IMR-90 (cell line): ENCODE measurements at regions not wholly inside any gene's neighbourhood (a gene's known extent, or its start where the extent isn't known, plus 50 kb on each side); places are given as distances from the start of the nearest gene placed in this dataset.
A peak's percentile ranks its signal among the peaks of the same experiment; 100 is the strongest.

Experiments
- ATAC-seq: fragments of 200-7000 bp; cut with Tn5 transposase; 2 replicates; pipeline ENCODE4 v1.9.1; 2020; ENCODE audit warnings: low read depth, mild to moderate bottlenecking, moderate library complexity
- BruUV-seq: library from RNA; stranded (reverse); fragments of 400-500 nt; replicated peaks from 2 replicates; lab custom pipeline; 2021; lab: Mats Ljungman, UMichigan
- CTCF ChIA-PET: fragments of 300-600 bp; formaldehyde crosslinking; extraction: SDS; loops from one replicate; lab custom pipeline; 2021; ENCODE audit warnings: antibody characterized with exemption; lab: Yijun Ruan, JAX
- POLR2A ChIA-PET: fragments of 300-600 bp; sonication (Branson Sonifier 250); formaldehyde crosslinking; loops from one replicate; lab custom pipeline; 2022; ENCODE audit warnings: antibody characterized with exemption; ENCODE audit not compliant: unreplicated experiment; lab: Charles Lee
- DNase-seq: peaks from one replicate; pipeline ENCODE4 v3.0.0; 2013
- H2AFZ ChIP-seq: replicated peaks from 2 replicates; pipeline ENCODE3; 2013; ENCODE audit warnings: low read length, mild to moderate bottlenecking; ENCODE audit not compliant: poor library complexity
- H2AK5ac ChIP-seq: 2 replicates; pipeline ENCODE4 v1.6.1; 2013; ENCODE audit warnings: low read depth, low read length, inconsistent platforms
- H2AK9ac ChIP-seq: replicated peaks from 2 replicates; pipeline ENCODE3; 2013; ENCODE audit warnings: mild to moderate bottlenecking, low read depth, low read length, moderate library complexity; ENCODE audit not compliant: poor library complexity
- H2BK120ac ChIP-seq: 2 replicates; pipeline ENCODE4 v1.6.1; 2013; ENCODE audit warnings: low read depth, low read length, inconsistent platforms
- H2BK15ac ChIP-seq: 3 replicates; pipeline ENCODE4 v1.6.1; 2013; ENCODE audit warnings: low read depth, low read length, inconsistent platforms
- H2BK20ac ChIP-seq: 2 replicates; pipeline ENCODE4 v1.6.1; 2013; ENCODE audit warnings: low read depth, mild to moderate bottlenecking, inconsistent platforms, low read length, moderate library complexity
- H2BK5ac ChIP-seq: 2 replicates; pipeline ENCODE4 v1.6.1; 2013; ENCODE audit warnings: mild to moderate bottlenecking, low read depth, low read length, inconsistent platforms; ENCODE audit not compliant: poor library complexity, severe bottlenecking
- H3K14ac ChIP-seq: replicated peaks from 2 replicates; pipeline ENCODE4 v1.6.1; 2013; ENCODE audit warnings: low read depth, low read length, inconsistent platforms
- H3K18ac ChIP-seq: 2 replicates; pipeline ENCODE4 v1.6.1; 2013; ENCODE audit warnings: low read depth, low read length, control low read depth
- H3K23ac ChIP-seq: 2 replicates; pipeline ENCODE4 v1.6.1; 2013; ENCODE audit warnings: low read depth, low read length, inconsistent platforms
- H3K27ac ChIP-seq: 2 replicates; pipeline ENCODE4 v1.5.1; 2013; ENCODE audit warnings: mild to moderate bottlenecking, control low read depth, low read length; ENCODE audit not compliant: insufficient read depth
- H3K27me3 ChIP-seq: 2 replicates; pipeline ENCODE4 v1.6.1; 2013; ENCODE audit warnings: low read length; ENCODE audit not compliant: control insufficient read depth, insufficient read depth
- H3K36me3 ChIP-seq: 2 replicates; pipeline ENCODE4 v1.6.1; 2013; ENCODE audit warnings: low read length, mixed read lengths; ENCODE audit not compliant: control insufficient read depth, insufficient read depth
- H3K4ac ChIP-seq: 2 replicates; pipeline ENCODE4 v1.6.1; 2013; ENCODE audit warnings: low read depth, low read length, inconsistent platforms
- H3K4me1 ChIP-seq: 2 replicates; pipeline ENCODE4 v1.6.1; 2013; ENCODE audit warnings: low read length, mixed read lengths; ENCODE audit not compliant: control insufficient read depth, insufficient read depth
- H3K4me2 ChIP-seq: 2 replicates; pipeline ENCODE4 v1.6.1; 2013; ENCODE audit warnings: low read depth, mild to moderate bottlenecking, control low read depth, low read length, moderate library complexity
- H3K4me3 ChIP-seq: 2 replicates; pipeline ENCODE4 v1.5.1; 2013; ENCODE audit warnings: low read depth, mild to moderate bottlenecking, control low read depth, low read length, moderate library complexity; ENCODE audit not compliant: insufficient read depth
- H3K56ac ChIP-seq: 2 replicates; pipeline ENCODE4 v1.6.1; 2013; ENCODE audit warnings: low read length, inconsistent platforms; ENCODE audit not compliant: insufficient read depth; ENCODE audit errors: extremely low read depth
- H3K79me1 ChIP-seq, 2 experiments: 2 replicates each; pipeline ENCODE4 v1.6.1; 2013; ENCODE audit warnings: low read length in 2 of 2, inconsistent platforms in 1 of 2, low read depth in 1 of 2
- H3K9ac ChIP-seq: 2 replicates; pipeline ENCODE4 v1.6.1; 2013; ENCODE audit warnings: low read depth, low read length, control low read depth
- H3K9me1 ChIP-seq: 2 replicates; pipeline ENCODE4 v1.6.1; 2013; ENCODE audit warnings: low read length, inconsistent platforms; ENCODE audit not compliant: insufficient read depth
- H3K9me3 ChIP-seq: 2 replicates; pipeline ENCODE4 v1.6.1; 2013; ENCODE audit warnings: low read length; ENCODE audit not compliant: control insufficient read depth, insufficient read depth
- H4K20me1 ChIP-seq: 2 replicates; pipeline ENCODE4 v1.6.1; 2013; ENCODE audit warnings: low read length, inconsistent platforms; ENCODE audit not compliant: insufficient read depth
- H4K5ac ChIP-seq: 2 replicates; pipeline ENCODE4 v1.6.1; 2013; ENCODE audit warnings: mild to moderate bottlenecking, low read depth, low read length, control low read depth
- H4K8ac ChIP-seq, 2 experiments: 2 replicates each; pipeline ENCODE4 v1.6.1; 2013; ENCODE audit warnings: low read depth in 2 of 2, low read length in 2 of 2, control low read depth in 1 of 2, inconsistent platforms in 1 of 2
- H4K91ac ChIP-seq: 2 replicates; pipeline ENCODE4 v1.6.1; 2013; ENCODE audit warnings: low read depth, low read length, inconsistent platforms; ENCODE audit not compliant: insufficient read depth
- CEBPB ChIP-seq: IDR thresholded peaks from 2 replicates; pipeline ENCODE4 v1.6.1; 2012; ENCODE audit warnings: low read depth, low read length, improper control_type of control experiment
- CHD1 ChIP-seq: IDR thresholded peaks from 2 replicates; pipeline ENCODE4 v1.6.1; 2012; ENCODE audit warnings: low read depth, low read length, improper control_type of control experiment
- MAFK ChIP-seq: IDR thresholded peaks from 2 replicates; pipeline ENCODE4 v1.6.1; 2012; ENCODE audit warnings: low read depth, low read length, improper control_type of control experiment
- NFE2L2 ChIP-seq: fragments of 150-350 bp; IDR thresholded peaks from 2 replicates; pipeline ENCODE4 v1.6.1; 2016; ENCODE audit warnings: low read depth, mild to moderate bottlenecking, low read length
- SMC3 ChIP-seq: fragments of 150-350 bp; IDR thresholded peaks from 2 replicates; pipeline ENCODE4 v1.6.1; 2016; ENCODE audit warnings: low read depth, mild to moderate bottlenecking, antibody characterized with exemption, low read length, moderate library complexity
- WGBS, 2 experiments: methylation state at CpG; one replicate each; pipeline versions ENCODE4 v1.1.5 to v1.1.7; 2013; ENCODE audit warnings: missing lambda C conversion rate in 2 of 2; ENCODE audit not compliant: insufficient read length in 1 of 2; ENCODE audit errors: extremely low coverage in 2 of 2; 5-methylcytosine and 5-hydroxymethylcytosine counted together
- dilution Hi-C: fragments of 300-500 bp; cut with HindIII; formaldehyde crosslinking; loops from one replicate; pipeline ENCODE4 v1.14.3; 2018; ENCODE audit warnings: low sequenced_read_pairs; ENCODE audit not compliant: unreplicated experiment
- in situ Hi-C: fragments of 300-500 bp; cut with MboI; formaldehyde crosslinking; loops from 3 replicates; pipeline ENCODE4 v1.14.3; 2019; ENCODE audit warnings: low sequenced_read_pairs, inconsistent platforms, mixed read lengths
- intact Hi-C: fragments of 100-400 bp; cut with micrococcal nuclease; formaldehyde crosslinking; loops from 2 replicates; pipeline ENCODE4 v1.10.0; 2022
- TF ChIP-seq, protein P1 (sequence below): conservative IDR thresholded peaks from 2 replicates; pipeline ENCODE4 v1.5.1; 2012; ENCODE audit warnings: mild to moderate bottlenecking, low read depth, low read length, improper control_type of control experiment
- TF ChIP-seq, protein P2 (sequence below): fragments of 150-350 bp; IDR thresholded peaks from 2 replicates; pipeline ENCODE4 v1.6.1; 2017; ENCODE audit warnings: mild to moderate bottlenecking, antibody characterized with exemption, low read length, low read depth

DNA sequence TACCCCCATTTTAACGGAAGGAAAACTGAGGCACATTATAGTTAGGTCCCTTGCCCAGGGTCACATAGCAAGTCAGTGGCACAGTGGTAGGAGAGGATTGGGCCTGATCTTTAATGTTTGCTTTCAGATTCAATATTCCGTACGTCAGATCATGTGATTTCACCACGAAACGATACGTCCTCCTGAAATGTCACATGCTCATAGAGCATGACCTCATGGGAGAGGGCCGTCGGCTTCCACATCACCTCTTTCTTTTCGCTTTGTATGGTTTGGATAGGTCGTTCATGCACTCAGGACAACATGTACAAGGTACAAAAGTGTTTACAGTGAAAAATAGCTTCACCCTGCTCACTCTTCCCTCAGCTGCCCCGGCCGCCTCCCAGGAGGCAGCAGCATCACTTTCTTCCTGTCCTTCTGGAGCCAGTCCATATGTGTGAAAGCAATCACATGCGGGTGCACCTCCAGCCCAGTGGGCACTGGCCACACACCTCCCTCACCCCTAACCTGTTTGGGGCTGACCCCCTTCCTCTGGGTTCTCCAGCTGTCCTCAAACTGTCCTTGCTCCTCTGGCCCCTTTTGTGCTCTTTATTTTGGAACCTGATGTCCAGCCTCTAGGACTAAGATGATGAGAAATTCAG, 199.9 kb downstream of the FOXL1 start:
- Histone ChIP-seq H3K79me1 (no peaks in the 10 kb centered on the region), H2AK9ac (no peak overlapping the region), H3K36me3 (no peaks in the 10 kb centered on the region), H3K14ac (no peak overlapping the region), H3K27me3 (peaks cover 18% of the 10 kb centered on the region), H3K27ac (no peak overlapping the region), H2AK5ac (no peak overlapping the region), H3K18ac (no peak overlapping the region), H4K91ac (no peak overlapping the region), H4K5ac (no peak overlapping the region), H2BK120ac (no peak overlapping the region), H3K56ac (no peak overlapping the region), H3K4me3 (no peak overlapping the region), H3K4ac (no peak overlapping the region), H2BK20ac (no peak overlapping the region), H3K4me2 (no peak overlapping the region), H3K9me1 (peaks cover 3% of the 10 kb centered on the region), H4K20me1 (no peaks in the 10 kb centered on the region), H4K8ac (no peak overlapping the region), H3K4me1 (peaks cover 3% of the 10 kb centered on the region), H3K9ac (no peak overlapping the region), H2BK15ac (no peak overlapping the region), H2AFZ (peak overlapping the region; percentile 34), H3K9me3 (no peaks in the 10 kb centered on the region), H2BK5ac (no peak overlapping the region), H3K23ac (no peak overlapping the region)
- POLR2A ChIA-PET, result no interaction called here
- CTCF ChIA-PET, result no interaction called here
- dilution Hi-C loops, result no loop called here
- intact Hi-C loops, result no loop called here
- ATAC-seq (no peak), DNase-seq (no peak)
- no TSS peak for BruUV-seq
- in situ Hi-C loops, result no loop called here
- TF ChIP-seq CHD1, result no peak
- TF ChIP-seq CEBPB, result no peak
- TF ChIP-seq, protein P1, sequence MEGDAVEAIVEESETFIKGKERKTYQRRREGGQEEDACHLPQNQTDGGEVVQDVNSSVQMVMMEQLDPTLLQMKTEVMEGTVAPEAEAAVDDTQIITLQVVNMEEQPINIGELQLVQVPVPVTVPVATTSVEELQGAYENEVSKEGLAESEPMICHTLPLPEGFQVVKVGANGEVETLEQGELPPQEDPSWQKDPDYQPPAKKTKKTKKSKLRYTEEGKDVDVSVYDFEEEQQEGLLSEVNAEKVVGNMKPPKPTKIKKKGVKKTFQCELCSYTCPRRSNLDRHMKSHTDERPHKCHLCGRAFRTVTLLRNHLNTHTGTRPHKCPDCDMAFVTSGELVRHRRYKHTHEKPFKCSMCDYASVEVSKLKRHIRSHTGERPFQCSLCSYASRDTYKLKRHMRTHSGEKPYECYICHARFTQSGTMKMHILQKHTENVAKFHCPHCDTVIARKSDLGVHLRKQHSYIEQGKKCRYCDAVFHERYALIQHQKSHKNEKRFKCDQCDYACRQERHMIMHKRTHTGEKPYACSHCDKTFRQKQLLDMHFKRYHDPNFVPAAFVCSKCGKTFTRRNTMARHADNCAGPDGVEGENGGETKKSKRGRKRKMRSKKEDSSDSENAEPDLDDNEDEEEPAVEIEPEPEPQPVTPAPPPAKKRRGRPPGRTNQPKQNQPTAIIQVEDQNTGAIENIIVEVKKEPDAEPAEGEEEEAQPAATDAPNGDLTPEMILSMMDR, result no peak
- TF ChIP-seq NFE2L2, result no peak
- no peak for TF ChIP-seq MAFK
- TF ChIP-seq SMC3, result no peak
- TF ChIP-seq, protein P2, sequence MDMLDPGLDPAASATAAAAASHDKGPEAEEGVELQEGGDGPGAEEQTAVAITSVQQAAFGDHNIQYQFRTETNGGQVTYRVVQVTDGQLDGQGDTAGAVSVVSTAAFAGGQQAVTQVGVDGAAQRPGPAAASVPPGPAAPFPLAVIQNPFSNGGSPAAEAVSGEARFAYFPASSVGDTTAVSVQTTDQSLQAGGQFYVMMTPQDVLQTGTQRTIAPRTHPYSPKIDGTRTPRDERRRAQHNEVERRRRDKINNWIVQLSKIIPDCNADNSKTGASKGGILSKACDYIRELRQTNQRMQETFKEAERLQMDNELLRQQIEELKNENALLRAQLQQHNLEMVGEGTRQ, result no peak
- WGBS, 2 experiments, result 100% methylated on average over 1 of the region's 13 CpGs; no CpG with 5 or more reads in 1 of the 2 experiments
